ENCODE measurements at regions not wholly inside any gene's neighbourhood (a gene's known extent, or its start where the extent isn't known, plus 50 kb on each side); places are given as distances from the start of the nearest gene placed in this dataset.

DNA sequence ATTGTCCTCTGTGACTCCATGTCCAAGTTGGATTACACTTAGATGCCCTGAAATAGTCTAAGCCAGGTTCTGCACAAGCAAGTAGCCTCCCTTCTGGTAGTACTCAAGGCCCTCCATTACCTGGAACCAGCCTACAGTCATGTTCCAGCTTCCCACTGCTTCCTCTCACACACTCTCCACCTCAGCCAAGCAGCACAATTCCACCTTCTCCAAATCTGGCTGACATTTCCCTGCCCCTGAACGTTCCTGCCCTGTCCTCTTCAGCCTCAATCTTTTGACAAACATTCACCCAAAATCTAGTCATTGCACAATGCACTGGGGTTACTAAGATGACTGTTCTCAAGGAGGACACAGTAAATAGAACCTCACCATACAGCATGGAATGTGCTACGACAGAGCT lies 95.3 kb upstream of the KLHL29 start:
- Histone ChIP-seq H3K4me1 (ENCODE audit: control insufficient read depth, insufficient read depth, low read length) (no peaks in the 10 kb centered on the region), H3K27ac (ENCODE audit: low read length) (no peak overlapping the region), H3K27me3 (ENCODE audit: control insufficient read depth, insufficient read depth, low read length) (no peaks in the 10 kb centered on the region; the same call in 1 of the 2 replicates), H3K9me3 (ENCODE audit: control insufficient read depth, insufficient read depth, low read depth, low read length) (no peaks in the 10 kb centered on the region), H3K36me3 (ENCODE audit: control insufficient read depth, insufficient read depth, low read length) (no peaks in the 10 kb centered on the region), H3K4me3 (ENCODE audit: low read depth in 2 of 2, low read length in 2 of 2) (no peak overlapping the region)
- in situ Hi-C loops (cut with HindIII; ENCODE audit: low pct_unique_long_range_greater_than_20kb, low sequenced_read_pairs): no loop called here
- ChIA-PET POLR2A (no interaction called here), CTCF (no interaction called here)
- intact Hi-C loops (cut with micrococcal nuclease; ENCODE audit: unreplicated experiment): no loop called here
- TF ChIP-seq, protein P1, sequence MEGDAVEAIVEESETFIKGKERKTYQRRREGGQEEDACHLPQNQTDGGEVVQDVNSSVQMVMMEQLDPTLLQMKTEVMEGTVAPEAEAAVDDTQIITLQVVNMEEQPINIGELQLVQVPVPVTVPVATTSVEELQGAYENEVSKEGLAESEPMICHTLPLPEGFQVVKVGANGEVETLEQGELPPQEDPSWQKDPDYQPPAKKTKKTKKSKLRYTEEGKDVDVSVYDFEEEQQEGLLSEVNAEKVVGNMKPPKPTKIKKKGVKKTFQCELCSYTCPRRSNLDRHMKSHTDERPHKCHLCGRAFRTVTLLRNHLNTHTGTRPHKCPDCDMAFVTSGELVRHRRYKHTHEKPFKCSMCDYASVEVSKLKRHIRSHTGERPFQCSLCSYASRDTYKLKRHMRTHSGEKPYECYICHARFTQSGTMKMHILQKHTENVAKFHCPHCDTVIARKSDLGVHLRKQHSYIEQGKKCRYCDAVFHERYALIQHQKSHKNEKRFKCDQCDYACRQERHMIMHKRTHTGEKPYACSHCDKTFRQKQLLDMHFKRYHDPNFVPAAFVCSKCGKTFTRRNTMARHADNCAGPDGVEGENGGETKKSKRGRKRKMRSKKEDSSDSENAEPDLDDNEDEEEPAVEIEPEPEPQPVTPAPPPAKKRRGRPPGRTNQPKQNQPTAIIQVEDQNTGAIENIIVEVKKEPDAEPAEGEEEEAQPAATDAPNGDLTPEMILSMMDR (IDR thresholded peaks at IDR 0.05): no peak
- TF ChIP-seq POLR2AphosphoS5 (IDR thresholded peaks at IDR 0.05; ENCODE audit: low read depth, low read length) (no peak), TCF7L2 (IDR thresholded peaks at IDR 0.05; ENCODE audit: low read depth, low read length) (no peak), SIN3A (IDR thresholded peaks at IDR 0.05; ENCODE audit: borderline replicate concordance, insufficient read depth, low read depth, low read length) (no peak)
- TF ChIP-seq, protein P2, sequence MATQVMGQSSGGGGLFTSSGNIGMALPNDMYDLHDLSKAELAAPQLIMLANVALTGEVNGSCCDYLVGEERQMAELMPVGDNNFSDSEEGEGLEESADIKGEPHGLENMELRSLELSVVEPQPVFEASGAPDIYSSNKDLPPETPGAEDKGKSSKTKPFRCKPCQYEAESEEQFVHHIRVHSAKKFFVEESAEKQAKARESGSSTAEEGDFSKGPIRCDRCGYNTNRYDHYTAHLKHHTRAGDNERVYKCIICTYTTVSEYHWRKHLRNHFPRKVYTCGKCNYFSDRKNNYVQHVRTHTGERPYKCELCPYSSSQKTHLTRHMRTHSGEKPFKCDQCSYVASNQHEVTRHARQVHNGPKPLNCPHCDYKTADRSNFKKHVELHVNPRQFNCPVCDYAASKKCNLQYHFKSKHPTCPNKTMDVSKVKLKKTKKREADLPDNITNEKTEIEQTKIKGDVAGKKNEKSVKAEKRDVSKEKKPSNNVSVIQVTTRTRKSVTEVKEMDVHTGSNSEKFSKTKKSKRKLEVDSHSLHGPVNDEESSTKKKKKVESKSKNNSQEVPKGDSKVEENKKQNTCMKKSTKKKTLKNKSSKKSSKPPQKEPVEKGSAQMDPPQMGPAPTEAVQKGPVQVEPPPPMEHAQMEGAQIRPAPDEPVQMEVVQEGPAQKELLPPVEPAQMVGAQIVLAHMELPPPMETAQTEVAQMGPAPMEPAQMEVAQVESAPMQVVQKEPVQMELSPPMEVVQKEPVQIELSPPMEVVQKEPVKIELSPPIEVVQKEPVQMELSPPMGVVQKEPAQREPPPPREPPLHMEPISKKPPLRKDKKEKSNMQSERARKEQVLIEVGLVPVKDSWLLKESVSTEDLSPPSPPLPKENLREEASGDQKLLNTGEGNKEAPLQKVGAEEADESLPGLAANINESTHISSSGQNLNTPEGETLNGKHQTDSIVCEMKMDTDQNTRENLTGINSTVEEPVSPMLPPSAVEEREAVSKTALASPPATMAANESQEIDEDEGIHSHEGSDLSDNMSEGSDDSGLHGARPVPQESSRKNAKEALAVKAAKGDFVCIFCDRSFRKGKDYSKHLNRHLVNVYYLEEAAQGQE (IDR thresholded peaks at IDR 0.05; ENCODE audit: insufficient read depth in 1 of 2, low read depth in 2 of 2, low read length in 1 of 2): no peak
- no peak for ATAC-seq
- DNase-seq (ENCODE audit: low read depth, low spot score): no peak
- BruUV-seq (replicated peaks): no TSS peak

DNA sequence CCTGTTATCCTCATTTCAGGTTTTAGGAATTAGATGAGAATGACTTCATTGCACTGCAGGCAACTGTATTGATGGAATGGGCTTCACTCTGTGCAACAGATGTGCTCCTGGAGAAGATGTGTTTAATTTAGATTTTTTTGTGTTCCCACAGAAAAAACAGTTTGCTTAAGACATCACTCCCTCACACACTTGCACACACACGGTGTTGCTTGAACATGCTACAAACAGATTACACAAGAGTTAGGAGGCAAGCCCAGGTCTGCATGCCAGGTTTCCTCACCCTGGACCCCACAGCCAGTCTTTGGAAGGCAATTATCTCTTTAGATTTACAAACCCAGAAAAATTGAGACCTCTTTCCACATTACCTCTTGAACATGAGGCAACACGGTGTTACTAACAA lies 93.7 kb upstream of the KLHL29 start:
- ATAC-seq: no peak
- ChIA-PET POLR2A (no interaction called here), CTCF (no interaction called here)
- H3K4me3 ChIP-seq (ENCODE audit: low read depth in 2 of 2, low read length in 2 of 2): no peak overlapping the region
- no TSS peak for BruUV-seq (replicated peaks)
- in situ Hi-C loops (cut with HindIII; ENCODE audit: low pct_unique_long_range_greater_than_20kb, low sequenced_read_pairs): no loop called here
- no peaks in the 10 kb centered on the region; the same call in 1 of the 2 replicates for H3K27me3 ChIP-seq (ENCODE audit: control insufficient read depth, insufficient read depth, low read length)
- intact Hi-C loops (cut with micrococcal nuclease; ENCODE audit: unreplicated experiment): no loop called here
- TF ChIP-seq TCF7L2 (IDR thresholded peaks at IDR 0.05; ENCODE audit: low read depth, low read length) (no peak), SIN3A (IDR thresholded peaks at IDR 0.05; ENCODE audit: borderline replicate concordance, insufficient read depth, low read depth, low read length) (no peak), POLR2AphosphoS5 (IDR thresholded peaks at IDR 0.05; ENCODE audit: low read depth, low read length) (no peak)
- TF ChIP-seq, protein P1 (IDR thresholded peaks at IDR 0.05): no peak
- TF ChIP-seq, protein P2 (IDR thresholded peaks at IDR 0.05; ENCODE audit: insufficient read depth in 1 of 2, low read depth in 2 of 2, low read length in 1 of 2): no peak
- H3K27ac ChIP-seq (ENCODE audit: low read length): no peak overlapping the region
- no peaks in the 10 kb centered on the region for H3K9me3 ChIP-seq (ENCODE audit: control insufficient read depth, insufficient read depth, low read depth, low read length)
- no peaks in the 10 kb centered on the region for H3K4me1 ChIP-seq (ENCODE audit: control insufficient read depth, insufficient read depth, low read length)
- DNase-seq (ENCODE audit: low read depth, low spot score): no peak
- H3K36me3 ChIP-seq (ENCODE audit: control insufficient read depth, insufficient read depth, low read length): no peaks in the 10 kb centered on the region

Data from Panc1 (cell line).